Spleen (tissue), 7 donors: ENCODE measurements at regions not wholly inside any gene's neighbourhood (a gene's known extent, or its start where the extent isn't known, plus 50 kb on each side); places are given as distances from the start of the nearest gene placed in this dataset.
"Not testable (repeated sequence)": the region's sequence is repeated elsewhere in the genome, so short reads cannot be mapped to it uniquely, and the experiment has no call there.

Source experiments
- POLR2A ChIP-seq, 3 donors: fragments of 450-650 bp; IDR thresholded peaks; one replicate each; pipeline ENCODE4 v1.5.1; 2017; ENCODE audit warnings: antibody characterized with exemption in 3 of 3, mild to moderate bottlenecking in 1 of 3
- POLR2AphosphoS5 ChIP-seq, 3 donors: sonication (generic); formaldehyde crosslinking; IDR thresholded peaks; one replicate each; pipeline ENCODE4 v1.5.1; 2017; ENCODE audit warnings: antibody characterized with exemption in 3 of 3
- TF ChIP-seq, protein P1 (sequence below), 11 experiments: fragments of 200-600 bp in 7 of 11; fragments of 450-650 bp in 4 of 11; sonication (generic) in 4 of 11; IDR thresholded peaks in 8 of 11; conservative IDR thresholded peaks in 3 of 11; 1 replicate in 7 of 11; 2 replicates in 4 of 11; pipeline versions ENCODE4 v1.4.0 to v1.8.0; 2016 to 2021; ENCODE audit warnings: antibody characterized with exemption in 11 of 11, inconsistent platforms in 4 of 11, mild to moderate bottlenecking in 1 of 11
- donor health status: DM: no; HTN: no; CAD: no; lungs with moderate emphysema.
- donor health status: DM: no; HTN: no; CAD: no.
- donor health status: DM: no; HTN: no; CAD: no.

- TF ChIP-seq, protein P1, sequence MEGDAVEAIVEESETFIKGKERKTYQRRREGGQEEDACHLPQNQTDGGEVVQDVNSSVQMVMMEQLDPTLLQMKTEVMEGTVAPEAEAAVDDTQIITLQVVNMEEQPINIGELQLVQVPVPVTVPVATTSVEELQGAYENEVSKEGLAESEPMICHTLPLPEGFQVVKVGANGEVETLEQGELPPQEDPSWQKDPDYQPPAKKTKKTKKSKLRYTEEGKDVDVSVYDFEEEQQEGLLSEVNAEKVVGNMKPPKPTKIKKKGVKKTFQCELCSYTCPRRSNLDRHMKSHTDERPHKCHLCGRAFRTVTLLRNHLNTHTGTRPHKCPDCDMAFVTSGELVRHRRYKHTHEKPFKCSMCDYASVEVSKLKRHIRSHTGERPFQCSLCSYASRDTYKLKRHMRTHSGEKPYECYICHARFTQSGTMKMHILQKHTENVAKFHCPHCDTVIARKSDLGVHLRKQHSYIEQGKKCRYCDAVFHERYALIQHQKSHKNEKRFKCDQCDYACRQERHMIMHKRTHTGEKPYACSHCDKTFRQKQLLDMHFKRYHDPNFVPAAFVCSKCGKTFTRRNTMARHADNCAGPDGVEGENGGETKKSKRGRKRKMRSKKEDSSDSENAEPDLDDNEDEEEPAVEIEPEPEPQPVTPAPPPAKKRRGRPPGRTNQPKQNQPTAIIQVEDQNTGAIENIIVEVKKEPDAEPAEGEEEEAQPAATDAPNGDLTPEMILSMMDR (IDR thresholded peaks at IDR 0.05 in 8 of 11, conservative IDR thresholded peaks at IDR 0.05 in 3 of 11), result not testable (repeated sequence)
- TF ChIP-seq POLR2A, POLR2AphosphoS5 (IDR thresholded peaks at IDR 0.05): not testable (repeated sequence)
Measured at GRCh38 chr9:61862431-61862971, 672.7 kb downstream of the SPATA31A7 start.
